ENCODE measurements at regions not wholly inside any gene's neighbourhood (a gene's known extent, or its start where the extent isn't known, plus 50 kb on each side); places are given as distances from the start of the nearest gene placed in this dataset.

- intact Hi-C loops (cut with DNase I; ENCODE audit: low total_unique reads): no loop called here
- no peak for DNase-seq (ENCODE audit: low spot score in 2 of 2)
- H3K4me3 ChIP-seq (ENCODE audit: low read depth, poor library complexity, severe bottlenecking): no peak overlapping the region
- TF ChIP-seq CTCF (IDR thresholded peaks at IDR 0.05) (no peak), POLR2A (IDR thresholded peaks at IDR 0.05) (no peak)
- WGBS, 2 donors: 80 to 84% methylated on average over 10 of the region's 10 CpGs
Measured at GRCh38 chr5:61771062-61771461, 439.0 kb downstream of the ZSWIM6 start.

GRCh38 chr5:61771808-61772207 lies 439.8 kb downstream of the ZSWIM6 start:
- TF ChIP-seq POLR2A (IDR thresholded peaks at IDR 0.05) (no peak), CTCF (IDR thresholded peaks at IDR 0.05) (no peak)
- intact Hi-C loops (cut with DNase I; ENCODE audit: low total_unique reads): no loop called here
- no peak overlapping the region for H3K4me3 ChIP-seq (ENCODE audit: low read depth, poor library complexity, severe bottlenecking)
- no peak for DNase-seq (ENCODE audit: low spot score in 2 of 2)

GRCh38 chr5:61775901-61776300 lies 443.8 kb downstream of the ZSWIM6 start:
- no peak for DNase-seq (ENCODE audit: low spot score in 2 of 2)
- 32 to 43% methylated on average over 4 of the region's 4 CpGs for WGBS, 2 donors
- no peak overlapping the region for H3K4me3 ChIP-seq (ENCODE audit: low read depth, poor library complexity, severe bottlenecking)
- intact Hi-C loops (cut with DNase I; ENCODE audit: low total_unique reads): no loop called here
- no peak for TF ChIP-seq CTCF (IDR thresholded peaks at IDR 0.05)
- no peak for TF ChIP-seq POLR2A (IDR thresholded peaks at IDR 0.05)

- TF ChIP-seq POLR2A (IDR thresholded peaks at IDR 0.05) (no peak), CTCF (IDR thresholded peaks at IDR 0.05) (no peak)
- intact Hi-C loops (cut with DNase I; ENCODE audit: low total_unique reads): no loop called here
- H3K4me3 ChIP-seq (ENCODE audit: low read depth, poor library complexity, severe bottlenecking): no peak overlapping the region
- 49 to 55% methylated on average over 6 of the region's 6 CpGs for WGBS, 2 donors
- no peak for DNase-seq (ENCODE audit: low spot score in 2 of 2)
Measured at GRCh38 chr5:61777292-61777691, 445.2 kb downstream of the ZSWIM6 start.

- TF ChIP-seq POLR2A (IDR thresholded peaks at IDR 0.05) (no peak), CTCF (IDR thresholded peaks at IDR 0.05) (no peak)
Measured at GRCh38 chr5:61779743-61780142, 447.7 kb downstream of the ZSWIM6 start.

GRCh38 chr5:61783481-61783880 lies 451.4 kb downstream of the ZSWIM6 start:
- TF ChIP-seq POLR2A (IDR thresholded peaks at IDR 0.05) (no peak), CTCF (IDR thresholded peaks at IDR 0.05) (no peak)
- DNase-seq (ENCODE audit: low spot score in 2 of 2): no peak
- H3K4me3 ChIP-seq (ENCODE audit: low read depth, poor library complexity, severe bottlenecking): no peak overlapping the region
- 67 to 69% methylated on average over 2 of the region's 2 CpGs for WGBS, 2 donors
- intact Hi-C loops (cut with DNase I; ENCODE audit: low total_unique reads): no loop called here

More at GRCh38 chr5:61779743-61780142, 447.7 kb downstream of the ZSWIM6 start:
- intact Hi-C loops (cut with DNase I; ENCODE audit: low total_unique reads): no loop called here
- WGBS, 2 donors: 76 to 79% methylated on average over 2 of the region's 2 CpGs
- no peak for DNase-seq (ENCODE audit: low spot score in 2 of 2)
- H3K4me3 ChIP-seq (ENCODE audit: low read depth, poor library complexity, severe bottlenecking): no peak overlapping the region

All from lower leg skin (tissue), 4 donors.